Astrocyte (in vitro differentiated cells and primary cell): ENCODE measurements at regions not wholly inside any gene's neighbourhood (a gene's known extent, or its start where the extent isn't known, plus 50 kb on each side); places are given as distances from the start of the nearest gene placed in this dataset.

ENCODE experiments used
- DNase-seq: peaks from one replicate; pipeline ENCODE4 v3.0.0-alpha.2; 2010; ENCODE audit warnings: low read depth
- FAIRE-seq: peaks from 2 replicates; lab custom pipeline; 2011; peaks lifted over from hg19 to GRCh38; lab: Jason Lieb, UNC
- H2AFZ ChIP-seq: 2 replicates; pipeline ENCODE4 v1.6.0; 2012; ENCODE audit warnings: low read depth, low read length, inconsistent platforms
- H3K27ac ChIP-seq: 2 replicates; pipeline ENCODE4 v1.5.1; 2011; ENCODE audit warnings: low read depth, low read length, inconsistent platforms
- H3K27me3 ChIP-seq: 2 replicates; pipeline ENCODE4 v1.6.0; 2011; ENCODE audit warnings: low read length, inconsistent platforms; ENCODE audit not compliant: insufficient read depth
- H3K36me3 ChIP-seq: 2 replicates; pipeline ENCODE4 v1.5.1; 2011; ENCODE audit warnings: low read length, inconsistent platforms; ENCODE audit not compliant: insufficient read depth
- H3K4me1 ChIP-seq: 2 replicates; pipeline ENCODE4 v1.5.1; 2011; ENCODE audit warnings: low read length, inconsistent platforms; ENCODE audit not compliant: insufficient read depth
- H3K4me2 ChIP-seq: 2 replicates; pipeline ENCODE4 v1.6.0; 2012; ENCODE audit warnings: low read length, inconsistent platforms
- H3K4me3 ChIP-seq: 2 replicates; pipeline ENCODE4 v1.5.1; 2011; ENCODE audit warnings: low read depth, mild to moderate bottlenecking, low read length, inconsistent platforms; ENCODE audit not compliant: insufficient read depth
- H3K79me2 ChIP-seq: 2 replicates; pipeline ENCODE4 v1.6.0; 2012; ENCODE audit warnings: mild to moderate bottlenecking, low read length, inconsistent platforms; ENCODE audit not compliant: insufficient read depth
- H3K9ac ChIP-seq: 2 replicates; pipeline ENCODE4 v1.6.0; 2012; ENCODE audit warnings: mild to moderate bottlenecking, low read length, inconsistent platforms
- H3K9me3 ChIP-seq: 2 replicates; pipeline ENCODE4 v1.5.1; 2012; ENCODE audit warnings: low read depth, mild to moderate bottlenecking, low read length, inconsistent platforms; ENCODE audit not compliant: insufficient read depth
- H4K20me1 ChIP-seq: 2 replicates; pipeline ENCODE4 v1.6.0; 2012; ENCODE audit warnings: low read length, inconsistent platforms; ENCODE audit not compliant: insufficient read depth
- H3K27ac Mint-ChIP-seq: one replicate; pipeline ENCODE4 v1.8.0; 2021; ENCODE audit warnings: mild to moderate bottlenecking, mixed read lengths; ENCODE audit not compliant: unreplicated experiment
- H3K27me3 Mint-ChIP-seq: one replicate; pipeline ENCODE4 v1.8.0; 2021; ENCODE audit warnings: low read depth, mixed read lengths; ENCODE audit not compliant: unreplicated experiment
- H3K36me3 Mint-ChIP-seq: one replicate; pipeline ENCODE4 v1.8.0; 2021; ENCODE audit warnings: low read depth, mixed read lengths; ENCODE audit not compliant: unreplicated experiment
- H3K4me1 Mint-ChIP-seq: one replicate; pipeline ENCODE4 v1.8.0; 2021; ENCODE audit warnings: low read depth, mixed read lengths; ENCODE audit not compliant: unreplicated experiment
- H3K4me3 Mint-ChIP-seq: one replicate; pipeline ENCODE4 v1.8.0; 2021; ENCODE audit warnings: mild to moderate bottlenecking, moderate library complexity, mixed read lengths; ENCODE audit not compliant: unreplicated experiment
- H3K9me3 Mint-ChIP-seq: one replicate; pipeline ENCODE4 v1.8.0; 2021; ENCODE audit warnings: mild to moderate bottlenecking, mixed read lengths; ENCODE audit not compliant: unreplicated experiment
- EZH2 ChIP-seq: IDR thresholded peaks from 2 replicates; pipeline ENCODE4 v1.6.1; 2012; ENCODE audit warnings: mild to moderate bottlenecking, low read length, inconsistent platforms; ENCODE audit not compliant: insufficient read depth
- TF ChIP-seq, protein P1 (sequence below): IDR thresholded peaks from 2 replicates; pipeline ENCODE4 v1.5.1; 2011; ENCODE audit warnings: low read depth, mild to moderate bottlenecking, inconsistent platforms, low read length, moderate library complexity; ENCODE audit not compliant: insufficient read depth

DNA sequence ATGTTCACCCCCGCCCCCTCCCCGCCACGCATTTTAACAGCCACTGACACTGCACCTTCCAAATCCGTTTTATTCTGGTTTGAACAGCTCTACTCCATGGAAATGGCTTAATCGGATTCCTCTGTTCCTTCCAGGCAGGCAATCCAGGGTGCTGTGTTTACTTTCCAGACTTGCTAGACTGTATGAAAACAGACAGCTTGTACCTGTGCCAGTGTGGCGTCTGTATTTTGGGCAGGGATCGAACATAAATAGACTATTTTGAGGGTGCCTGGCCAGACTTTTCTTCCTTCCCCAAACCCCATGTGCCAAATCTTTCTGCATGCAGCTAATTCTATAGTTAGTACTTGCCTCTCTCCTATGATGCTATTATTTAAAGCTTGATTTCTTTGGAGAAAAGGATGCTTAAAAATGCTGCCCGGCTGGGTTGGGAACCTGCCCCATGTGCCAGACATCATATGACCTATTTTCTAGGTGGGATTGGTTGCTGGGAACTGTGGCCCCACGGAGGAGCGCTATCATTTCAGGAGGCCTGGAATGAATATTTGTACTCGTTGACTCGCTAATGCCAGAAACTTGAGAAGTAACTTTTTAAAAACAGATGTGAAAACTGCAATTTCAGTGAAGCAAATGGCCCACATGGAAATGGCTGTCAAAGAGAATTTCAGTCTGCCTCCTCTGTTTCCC is 814.8 kb downstream of the BRD1 start:
- no peaks in the 10 kb centered on the region for H3K36me3 Mint-ChIP-seq
- H2AFZ ChIP-seq, result no peak overlapping the region
- H3K27me3 ChIP-seq, result no peaks in the 10 kb centered on the region
- H3K27ac Mint-ChIP-seq, result no peak overlapping the region
- DNase-seq (no peak), FAIRE-seq (no peak)
- H3K4me1 ChIP-seq, result no peaks in the 10 kb centered on the region
- no peaks in the 10 kb centered on the region for H3K36me3 ChIP-seq
- peaks cover 32% of the 10 kb centered on the region for H3K27me3 Mint-ChIP-seq
- no peaks in the 10 kb centered on the region for H3K9me3 Mint-ChIP-seq
- H3K4me2 ChIP-seq, result no peak overlapping the region
- no peak overlapping the region for H3K9ac ChIP-seq
- no peak overlapping the region for H3K4me3 Mint-ChIP-seq
- no peak overlapping the region for H3K27ac ChIP-seq
- H3K9me3 ChIP-seq, result no peaks in the 10 kb centered on the region
- H3K4me3 ChIP-seq, result no peak overlapping the region
- no peak for TF ChIP-seq EZH2
- H4K20me1 ChIP-seq, result no peaks in the 10 kb centered on the region
- H3K79me2 ChIP-seq, result no peaks in the 10 kb centered on the region
- H3K4me1 Mint-ChIP-seq, result no peaks in the 10 kb centered on the region

GRCh38 chr22:49011769-49012648 is 815.7 kb downstream of the BRD1 start:
- DNase-seq (no peak), FAIRE-seq (no peak)
- Histone ChIP-seq H2AFZ (no peak overlapping the region), H3K9me3 (no peaks in the 10 kb centered on the region), H3K27me3 (no peaks in the 10 kb centered on the region), H3K4me2 (no peak overlapping the region), H3K9ac (no peak overlapping the region), H4K20me1 (no peaks in the 10 kb centered on the region), H3K27ac (no peak overlapping the region), H3K4me3 (no peak overlapping the region), H3K36me3 (no peaks in the 10 kb centered on the region), H3K4me1 (no peaks in the 10 kb centered on the region), H3K79me2 (no peaks in the 10 kb centered on the region)
- Mint-ChIP-seq H3K27me3 (peaks cover 32% of the 10 kb centered on the region), H3K9me3 (no peaks in the 10 kb centered on the region), H3K36me3 (no peaks in the 10 kb centered on the region), H3K27ac (no peak overlapping the region), H3K4me3 (no peak overlapping the region), H3K4me1 (no peaks in the 10 kb centered on the region)
- TF ChIP-seq, protein P1, sequence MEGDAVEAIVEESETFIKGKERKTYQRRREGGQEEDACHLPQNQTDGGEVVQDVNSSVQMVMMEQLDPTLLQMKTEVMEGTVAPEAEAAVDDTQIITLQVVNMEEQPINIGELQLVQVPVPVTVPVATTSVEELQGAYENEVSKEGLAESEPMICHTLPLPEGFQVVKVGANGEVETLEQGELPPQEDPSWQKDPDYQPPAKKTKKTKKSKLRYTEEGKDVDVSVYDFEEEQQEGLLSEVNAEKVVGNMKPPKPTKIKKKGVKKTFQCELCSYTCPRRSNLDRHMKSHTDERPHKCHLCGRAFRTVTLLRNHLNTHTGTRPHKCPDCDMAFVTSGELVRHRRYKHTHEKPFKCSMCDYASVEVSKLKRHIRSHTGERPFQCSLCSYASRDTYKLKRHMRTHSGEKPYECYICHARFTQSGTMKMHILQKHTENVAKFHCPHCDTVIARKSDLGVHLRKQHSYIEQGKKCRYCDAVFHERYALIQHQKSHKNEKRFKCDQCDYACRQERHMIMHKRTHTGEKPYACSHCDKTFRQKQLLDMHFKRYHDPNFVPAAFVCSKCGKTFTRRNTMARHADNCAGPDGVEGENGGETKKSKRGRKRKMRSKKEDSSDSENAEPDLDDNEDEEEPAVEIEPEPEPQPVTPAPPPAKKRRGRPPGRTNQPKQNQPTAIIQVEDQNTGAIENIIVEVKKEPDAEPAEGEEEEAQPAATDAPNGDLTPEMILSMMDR, result no peak
- TF ChIP-seq EZH2, result no peak

GRCh38 chr22:49011379-49011768 is 816.3 kb downstream of the BRD1 start:
- DNase-seq, result no peak
- Mint-ChIP-seq H3K4me3 (no peak overlapping the region), H3K36me3 (no peaks in the 10 kb centered on the region), H3K27me3 (peaks cover 32% of the 10 kb centered on the region), H3K27ac (no peak overlapping the region), H3K4me1 (no peaks in the 10 kb centered on the region), H3K9me3 (no peaks in the 10 kb centered on the region)
- Histone ChIP-seq H3K4me3 (no peak overlapping the region), H3K4me2 (no peak overlapping the region), H3K9me3 (no peaks in the 10 kb centered on the region), H3K79me2 (no peaks in the 10 kb centered on the region), H3K9ac (no peak overlapping the region), H4K20me1 (no peaks in the 10 kb centered on the region), H3K27ac (no peak overlapping the region), H3K36me3 (no peaks in the 10 kb centered on the region), H3K4me1 (no peaks in the 10 kb centered on the region), H2AFZ (no peak overlapping the region), H3K27me3 (no peaks in the 10 kb centered on the region)
- TF ChIP-seq, protein P1, result no peak
- FAIRE-seq, result no peak
